GM19240 (cell line): ENCODE measurements at regions not wholly inside any gene's neighbourhood (a gene's known extent, or its start where the extent isn't known, plus 50 kb on each side); places are given as distances from the start of the nearest gene placed in this dataset.

Source experiments
- DNase-seq: peaks from one replicate; pipeline ENCODE4 v3.0.0; 2011; ENCODE audit warnings: low spot score; ENCODE audit not compliant: insufficient read length

- no peak for DNase-seq
These were observed 280.8 kb downstream of the ARHGAP12 start for GRCh38 chr10:31647861-31648260.

GRCh38 chr10:31646519-31646918, 282.1 kb downstream of the ARHGAP12 start:
- no peak for DNase-seq

- DNase-seq: no peak
These were observed 282.8 kb downstream of the ARHGAP12 start for GRCh38 chr10:31645786-31646185.

GRCh38 chr10:31644931-31645633, 283.5 kb downstream of the ARHGAP12 start:
- DNase-seq: no peak

- no peak for DNase-seq
These were observed 286.4 kb downstream of the ARHGAP12 start for GRCh38 chr10:31642281-31642680.

GRCh38 chr10:31635415-31636065, 293.1 kb downstream of the ARHGAP12 start:
- DNase-seq: no peak

- no peak for DNase-seq
These were observed 293.6 kb downstream of the ARHGAP12 start for GRCh38 chr10:31635009-31635408.

GRCh38 chr10:31630861-31631567, 297.6 kb downstream of the ARHGAP12 start:
- no peak for DNase-seq

- DNase-seq: no peak
These were observed 303.1 kb downstream of the ARHGAP12 start for GRCh38 chr10:31625566-31625965.

- DNase-seq: no peak
These were observed 304.0 kb downstream of the ARHGAP12 start for GRCh38 chr10:31624611-31625010.

- no peak for DNase-seq
These were observed 304.7 kb downstream of the ARHGAP12 start for GRCh38 chr10:31623947-31624346.

- DNase-seq: no peak
These were observed 304.4 kb downstream of the ZEB1 start for GRCh38 chr10:31623466-31623865.

GRCh38 chr10:31622978-31623377, 304.0 kb downstream of the ZEB1 start:
- DNase-seq: no peak

GRCh38 chr10:31621733-31622132, 302.7 kb downstream of the ZEB1 start:
- no peak for DNase-seq

- DNase-seq: no peak
These were observed 301.5 kb downstream of the ZEB1 start for GRCh38 chr10:31620226-31621151.

GRCh38 chr10:31619531-31620061, 300.6 kb downstream of the ZEB1 start:
- DNase-seq: no peak

GRCh38 chr10:31618541-31619291, 299.7 kb downstream of the ZEB1 start:
- DNase-seq: no peak

GRCh38 chr10:31617757-31618156, 298.7 kb downstream of the ZEB1 start:
- no peak for DNase-seq

- no peak for DNase-seq
These were observed 298.1 kb downstream of the ZEB1 start for GRCh38 chr10:31617133-31617532.

GRCh38 chr10:31615129-31615528, 296.1 kb downstream of the ZEB1 start:
- no peak for DNase-seq
